HG03108 (cell line): ENCODE measurements at regions not wholly inside any gene's neighbourhood (a gene's known extent, or its start where the extent isn't known, plus 50 kb on each side); places are given as distances from the start of the nearest gene placed in this dataset.
A peak's percentile ranks its signal among the peaks of the same experiment; 100 is the strongest.

Experiments used
- ATAC-seq: cut with Tn5 transposase; IDR thresholded peaks from one replicate; pipeline ENCODE4 v1.9.1; 2021; ENCODE audit warnings: moderate library complexity; ENCODE audit not compliant: unreplicated experiment

GRCh38 chr6:79864421-79864820 lies 82.9 kb downstream of the ELOVL4 start:
- no peak for ATAC-seq

GRCh38 chr6:79864001-79864400 lies 83.4 kb downstream of the ELOVL4 start:
- no peak for ATAC-seq

- no peak for ATAC-seq
These were observed 83.8 kb downstream of the ELOVL4 start for GRCh38 chr6:79863566-79863965.

- ATAC-seq = no peak
These were observed 84.6 kb downstream of the ELOVL4 start for GRCh38 chr6:79862711-79863110.

GRCh38 chr6:79862126-79862525 lies 85.2 kb downstream of the ELOVL4 start:
- no peak for ATAC-seq

- no peak for ATAC-seq
These were observed 86.3 kb downstream of the ELOVL4 start for GRCh38 chr6:79861023-79861422.

- ATAC-seq = no peak
These were observed 99.9 kb downstream of the ELOVL4 start for GRCh38 chr6:79847426-79847825.

- peak; percentile 73 for ATAC-seq
These were observed 104.8 kb downstream of the ELOVL4 start for GRCh38 chr6:79842376-79843040.

- ATAC-seq = no peak
These were observed 105.6 kb downstream of the ELOVL4 start for GRCh38 chr6:79841577-79842375.

- no peak for ATAC-seq
These were observed 108.5 kb downstream of the ELOVL4 start for GRCh38 chr6:79838851-79839250.

GRCh38 chr6:79833964-79834284 lies 113.4 kb downstream of the ELOVL4 start:
- ATAC-seq = no peak

- no peak for ATAC-seq
These were observed 113.9 kb downstream of the ELOVL4 start for GRCh38 chr6:79833264-79833963.

- no peak for ATAC-seq
These were observed 114.6 kb downstream of the ELOVL4 start for GRCh38 chr6:79832723-79833122.

GRCh38 chr6:79824202-79824601 lies 123.2 kb downstream of the ELOVL4 start:
- ATAC-seq = no peak

GRCh38 chr6:79821859-79822258 lies 125.5 kb downstream of the ELOVL4 start:
- ATAC-seq = no peak

- no peak for ATAC-seq
These were observed 128.9 kb downstream of the ELOVL4 start for GRCh38 chr6:79818471-79818870.

- no peak for ATAC-seq
These were observed 132.4 kb downstream of the ELOVL4 start for GRCh38 chr6:79814940-79815339.

GRCh38 chr6:79813854-79814709 lies 133.3 kb downstream of the ELOVL4 start:
- peak; percentile 88 for ATAC-seq

GRCh38 chr6:79813143-79813850 lies 134.1 kb downstream of the ELOVL4 start:
- ATAC-seq = no peak

- no peak for ATAC-seq
These were observed 135.2 kb downstream of the ELOVL4 start for GRCh38 chr6:79812195-79812594.
